Stomach (tissue), 8 donors: ENCODE measurements at regions not wholly inside any gene's neighbourhood (a gene's known extent, or its start where the extent isn't known, plus 50 kb on each side); places are given as distances from the start of the nearest gene placed in this dataset.

Experiments used
- DNase-seq, 2 donors: peaks; one replicate each; pipeline versions ENCODE4 v3.0.0 to v3.0.0-alpha.2; 2013 to 2019
- H3K27ac ChIP-seq, 5 donors: fragments of 200-600 bp in 4 of 5; sonication (generic) in 4 of 5; one replicate each; pipeline ENCODE4 v1.5.1; 2013 to 2019; ENCODE audit warnings: mild to moderate bottlenecking in 1 of 5, moderate library complexity in 1 of 5
- H3K27me3 ChIP-seq, 3 donors: fragments of 200-600 bp; sonication (generic); one replicate each; pipeline ENCODE4 v1.5.1; 2017 to 2019; ENCODE audit warnings: mixed run types in 1 of 3
- H3K36me3 ChIP-seq, 4 donors: fragments of 200-600 bp; sonication (generic); 1 replicate in 3 of 4; 2 replicates in 1 of 4; pipeline ENCODE4 v1.5.1; 2016 to 2019
- H3K4me1 ChIP-seq, 4 donors: fragments of 200-600 bp; sonication (generic); one replicate each; pipeline ENCODE4 v1.5.1; 2016 to 2019
- H3K4me3 ChIP-seq, 4 donors: fragments of 200-600 bp; sonication (generic) in 3 of 4; one replicate each; pipeline ENCODE4 v1.5.1; 2016 to 2019; ENCODE audit warnings: mild to moderate bottlenecking in 1 of 4
- H3K9me3 ChIP-seq, 4 donors: fragments of 200-600 bp; sonication (generic); one replicate each; pipeline ENCODE4 v1.5.1; 2016 to 2019
- EP300 ChIP-seq: sonication (generic); formaldehyde crosslinking; IDR thresholded peaks from one replicate; pipeline ENCODE4 v1.6.1; 2017; ENCODE audit warnings: antibody characterized with exemption
- POLR2A ChIP-seq, 4 donors: fragments of 450-650 bp; IDR thresholded peaks; one replicate each; pipeline ENCODE4 v1.6.1; 2016; ENCODE audit warnings: antibody characterized with exemption in 4 of 4, control low read depth in 2 of 4, mild to moderate bottlenecking in 1 of 4, moderate library complexity in 1 of 4
- POLR2AphosphoS5 ChIP-seq, 3 donors: sonication (generic); formaldehyde crosslinking; IDR thresholded peaks; one replicate each; pipeline ENCODE4 v1.6.1; 2016; ENCODE audit warnings: antibody characterized with exemption in 3 of 3
- WGBS, 5 donors: extraction: QIAGEN DNeasy Blood & Tissue Kit in 3 of 5; methylation state at CpG; one replicate each; pipeline versions ENCODE4 v1.1.5 to v1.1.7; 2013 to 2018; 5-methylcytosine and 5-hydroxymethylcytosine counted together
- intact Hi-C: fragments of 100-400 bp; cut with DNase I; formaldehyde crosslinking; loops from one replicate; pipeline ENCODE4 v1.15.1; 2023; ENCODE audit warnings: low total_unique reads
- TF ChIP-seq, protein P1 (sequence below), 7 experiments: fragments of 450-650 bp in 4 of 7; fragments of 200-600 bp in 3 of 7; sonication (generic) in 3 of 7; IDR thresholded peaks; one replicate each; pipeline ENCODE4 v1.5.1; 2016 to 2019; ENCODE audit warnings: antibody characterized with exemption in 7 of 7, control low read depth in 2 of 7, mild to moderate bottlenecking in 1 of 7
- donor health status: healthy with polysubstance abuse.
- donor health status: Bipolar disorder and iron deficiency.
- donor health status: healthy.

DNA sequence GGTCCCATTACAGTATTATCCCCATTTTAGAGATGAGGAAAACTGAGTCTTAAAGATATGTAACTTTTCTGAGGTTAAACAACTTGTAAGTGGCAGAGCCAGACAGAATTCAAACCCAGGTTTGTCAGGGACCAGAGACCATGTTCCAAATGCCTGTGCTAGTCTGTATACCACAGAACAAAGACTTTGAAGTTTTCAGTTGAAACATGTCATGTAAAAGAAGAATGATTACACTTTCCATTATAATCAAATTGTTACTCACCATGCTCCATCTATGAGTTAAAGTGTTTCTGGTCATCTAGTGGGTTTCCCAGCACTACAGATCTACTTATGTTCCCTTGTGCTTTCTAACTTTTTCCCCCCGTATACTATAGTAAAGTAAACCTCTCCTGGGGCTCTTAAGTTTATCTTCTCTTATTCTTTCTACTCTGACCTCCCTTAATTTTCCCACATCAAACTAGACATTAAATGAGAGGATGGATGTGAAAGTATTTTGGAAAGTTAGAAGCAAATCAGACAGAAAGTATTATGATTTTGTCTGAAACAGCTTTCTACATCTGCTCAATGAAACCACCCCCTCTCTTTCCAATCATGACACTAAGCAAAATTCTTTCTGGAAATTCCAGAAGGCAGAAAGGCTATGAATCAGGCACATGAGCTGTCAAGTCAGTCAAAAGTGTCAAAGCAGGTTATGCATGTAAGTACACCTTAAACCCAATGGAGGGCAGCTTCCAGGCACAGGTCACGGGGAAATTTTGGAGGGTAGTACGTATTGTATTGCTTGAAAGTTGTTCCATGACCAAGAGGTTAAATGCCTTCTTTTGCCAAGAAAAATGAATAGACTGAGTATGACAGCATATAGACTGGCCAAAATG is 132.7 kb upstream of the MAP3K7 start:
- TF ChIP-seq POLR2AphosphoS5 (IDR thresholded peaks at IDR 0.05): no peak
- no peak for TF ChIP-seq POLR2A (IDR thresholded peaks at IDR 0.05)
- TF ChIP-seq EP300: no peak
- TF ChIP-seq, protein P1, sequence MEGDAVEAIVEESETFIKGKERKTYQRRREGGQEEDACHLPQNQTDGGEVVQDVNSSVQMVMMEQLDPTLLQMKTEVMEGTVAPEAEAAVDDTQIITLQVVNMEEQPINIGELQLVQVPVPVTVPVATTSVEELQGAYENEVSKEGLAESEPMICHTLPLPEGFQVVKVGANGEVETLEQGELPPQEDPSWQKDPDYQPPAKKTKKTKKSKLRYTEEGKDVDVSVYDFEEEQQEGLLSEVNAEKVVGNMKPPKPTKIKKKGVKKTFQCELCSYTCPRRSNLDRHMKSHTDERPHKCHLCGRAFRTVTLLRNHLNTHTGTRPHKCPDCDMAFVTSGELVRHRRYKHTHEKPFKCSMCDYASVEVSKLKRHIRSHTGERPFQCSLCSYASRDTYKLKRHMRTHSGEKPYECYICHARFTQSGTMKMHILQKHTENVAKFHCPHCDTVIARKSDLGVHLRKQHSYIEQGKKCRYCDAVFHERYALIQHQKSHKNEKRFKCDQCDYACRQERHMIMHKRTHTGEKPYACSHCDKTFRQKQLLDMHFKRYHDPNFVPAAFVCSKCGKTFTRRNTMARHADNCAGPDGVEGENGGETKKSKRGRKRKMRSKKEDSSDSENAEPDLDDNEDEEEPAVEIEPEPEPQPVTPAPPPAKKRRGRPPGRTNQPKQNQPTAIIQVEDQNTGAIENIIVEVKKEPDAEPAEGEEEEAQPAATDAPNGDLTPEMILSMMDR (IDR thresholded peaks at IDR 0.05): no peak
- no peak for DNase-seq
- Histone ChIP-seq H3K4me3 (no peak overlapping the region), H3K36me3 (no peaks in the 10 kb centered on the region), H3K4me1 (no peaks in the 10 kb centered on the region), H3K27ac (no peak overlapping the region), H3K9me3 (no peaks in the 10 kb centered on the region), H3K27me3 (no peaks in the 10 kb centered on the region)
- intact Hi-C loops: no loop called here
- WGBS, 5 donors: 65 to 81% (median 80%) methylated on average over 3 of the region's 3 CpGs

DNA sequence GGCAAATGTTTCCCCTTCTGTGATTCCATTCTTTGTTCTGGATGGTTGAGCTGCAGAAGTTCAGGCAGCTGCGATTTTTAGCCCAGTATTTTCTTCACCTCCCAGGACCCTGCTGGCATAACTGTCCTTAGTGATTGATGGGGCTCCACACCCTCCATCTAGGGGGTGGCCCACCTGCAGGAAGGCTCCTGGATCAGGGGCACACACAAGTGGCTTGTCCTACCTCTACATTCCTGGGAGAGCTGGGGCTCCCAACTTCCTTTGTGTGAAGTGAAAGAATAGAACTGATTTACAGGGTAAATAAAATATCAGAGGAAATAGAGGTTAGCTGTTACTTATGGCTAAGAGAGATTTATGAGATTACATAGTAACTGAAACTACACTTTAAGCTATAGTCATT is 129.5 kb upstream of the MAP3K7 start:
- WGBS, 5 donors: 21 to 35% (median 30%) methylated on average over 1 of the region's 1 CpG
- H3K27ac ChIP-seq: no peak overlapping the region
- H3K36me3 ChIP-seq: no peaks in the 10 kb centered on the region
- H3K9me3 ChIP-seq: no peaks in the 10 kb centered on the region
- DNase-seq: no peak
- H3K4me3 ChIP-seq: no peak overlapping the region
- no peaks in the 10 kb centered on the region for H3K4me1 ChIP-seq
- intact Hi-C loops: no loop called here
- no peaks in the 10 kb centered on the region for H3K27me3 ChIP-seq
- TF ChIP-seq POLR2AphosphoS5 (IDR thresholded peaks at IDR 0.05): no peak
- TF ChIP-seq, protein P1 (IDR thresholded peaks at IDR 0.05): no peak

DNA sequence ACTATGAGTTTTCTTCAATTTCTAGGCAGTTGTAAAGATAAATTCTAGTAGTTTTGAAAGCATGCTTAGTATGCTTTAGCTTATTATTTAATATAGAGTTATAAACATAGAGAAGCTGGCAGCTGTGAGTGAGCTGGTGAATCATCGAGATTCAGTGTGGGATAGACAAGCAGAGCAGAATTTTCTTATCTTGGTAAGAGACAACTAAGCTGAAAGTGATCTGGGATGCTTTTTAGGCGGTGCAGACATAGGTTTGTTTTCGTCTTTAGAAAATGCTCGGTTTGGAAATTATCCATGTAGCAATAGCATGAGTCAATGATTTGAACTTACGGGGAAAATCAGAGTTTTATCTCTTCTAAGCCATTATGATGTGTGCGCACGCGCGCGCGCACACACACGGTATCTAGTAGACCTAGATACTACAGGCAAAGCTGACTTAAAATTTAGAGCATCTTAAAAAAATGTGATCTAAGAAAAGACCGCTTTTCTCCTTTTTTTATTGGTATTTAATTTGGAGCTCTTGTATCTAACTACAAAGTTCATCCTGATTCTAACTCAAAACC is 128.3 kb upstream of the MAP3K7 start:
- Histone ChIP-seq H3K4me3 (no peak overlapping the region), H3K36me3 (no peaks in the 10 kb centered on the region), H3K27me3 (no peaks in the 10 kb centered on the region), H3K4me1 (no peaks in the 10 kb centered on the region), H3K27ac (no peak overlapping the region), H3K9me3 (no peaks in the 10 kb centered on the region)
- intact Hi-C loops: no loop called here
- WGBS, 5 donors: 70 to 77% (median 74%) methylated on average over 13 of the region's 13 CpGs
- no peak for DNase-seq
- TF ChIP-seq POLR2AphosphoS5 (IDR thresholded peaks at IDR 0.05) (no peak), POLR2A (IDR thresholded peaks at IDR 0.05) (no peak), EP300 (no peak)
- TF ChIP-seq, protein P1 (IDR thresholded peaks at IDR 0.05): no peak

DNA sequence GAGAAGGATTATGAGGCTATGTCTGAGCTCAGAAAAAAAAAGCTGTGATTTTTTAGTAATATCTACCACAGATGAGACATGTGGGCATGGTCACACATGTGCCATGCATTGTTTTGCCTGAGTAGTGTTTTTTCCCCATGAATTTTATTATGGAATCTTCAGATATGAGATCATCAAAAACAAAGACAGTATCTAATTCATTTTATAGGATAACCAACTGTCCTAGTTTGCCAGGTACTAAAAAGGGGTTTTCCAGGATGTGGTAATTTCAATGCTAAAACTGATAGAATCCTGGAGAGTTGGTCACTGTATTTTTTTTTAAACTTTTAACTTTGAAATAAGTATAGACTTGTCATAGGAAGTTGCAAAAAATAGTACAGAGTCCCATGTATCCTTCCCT is 127.4 kb upstream of the MAP3K7 start:
- no peak for TF ChIP-seq POLR2AphosphoS5 (IDR thresholded peaks at IDR 0.05)
- TF ChIP-seq EP300: no peak
- TF ChIP-seq, protein P1 (IDR thresholded peaks at IDR 0.05): no peak
- no peak for TF ChIP-seq POLR2A (IDR thresholded peaks at IDR 0.05)
- Histone ChIP-seq H3K4me1 (peaks cover 0 to 5% (median 0%) of the 10 kb centered on the region in 4 donors), H3K27me3 (no peaks in the 10 kb centered on the region), H3K4me3 (no peak overlapping the region), H3K27ac (no peak overlapping the region), H3K36me3 (no peaks in the 10 kb centered on the region), H3K9me3 (no peaks in the 10 kb centered on the region)
- no peak for DNase-seq
- intact Hi-C loops: no loop called here
